ENCODE measurements at regions not wholly inside any gene's neighbourhood (a gene's known extent, or its start where the extent isn't known, plus 50 kb on each side); places are given as distances from the start of the nearest gene placed in this dataset.

- Histone ChIP-seq H3K4me1 (ENCODE audit: insufficient read depth, low read length) (no peaks in the 10 kb centered on the region), H3K9me3 (ENCODE audit: low read length) (no peaks in the 10 kb centered on the region), H3K36me3 (ENCODE audit: insufficient read depth, low read length) (no peaks in the 10 kb centered on the region), H3K27ac (ENCODE audit: low read depth, low read length) (no peak overlapping the region), H3K4me3 (ENCODE audit: low read length) (no peak overlapping the region), H3K27me3 (ENCODE audit: insufficient read depth, low read length, poor library complexity, severe bottlenecking) (no peaks in the 10 kb centered on the region)
- H3K4me3 Mint-ChIP-seq, result no peak overlapping the region
- no peak overlapping the region for H3K27ac Mint-ChIP-seq
- no peaks in the 10 kb centered on the region for H3K4me1 Mint-ChIP-seq
- H3K9me3 Mint-ChIP-seq, result no peaks in the 10 kb centered on the region
- peaks cover 2 to 9% of the 10 kb centered on the region in 2 donors for H3K27me3 Mint-ChIP-seq
- ChIA-PET CTCF (no interaction called here), POLR2A (no interaction called here)
- no peaks in the 10 kb centered on the region for H3K36me3 Mint-ChIP-seq
- DNase-seq, result no peak
Measured at GRCh38 chr13:39232401-39232980, 194.2 kb downstream of the NHLRC3 start.

GRCh38 chr13:39232999-39233398, 194.7 kb downstream of the NHLRC3 start:
- Mint-ChIP-seq H3K27ac (no peak overlapping the region), H3K4me1 (no peaks in the 10 kb centered on the region), H3K4me3 (no peak overlapping the region), H3K9me3 (peaks cover 0 to 2% (median 0%) of the 10 kb centered on the region in 5 donors), H3K27me3 (peaks cover 2 to 9% of the 10 kb centered on the region in 2 donors), H3K36me3 (no peaks in the 10 kb centered on the region)
- Histone ChIP-seq H3K27ac (ENCODE audit: low read depth, low read length) (no peak overlapping the region), H3K36me3 (ENCODE audit: insufficient read depth, low read length) (no peaks in the 10 kb centered on the region), H3K9me3 (ENCODE audit: low read length) (no peaks in the 10 kb centered on the region), H3K4me3 (ENCODE audit: low read length) (no peak overlapping the region), H3K4me1 (ENCODE audit: insufficient read depth, low read length) (no peaks in the 10 kb centered on the region), H3K27me3 (ENCODE audit: insufficient read depth, low read length, poor library complexity, severe bottlenecking) (no peaks in the 10 kb centered on the region)
- ChIA-PET CTCF (no interaction called here), POLR2A (no interaction called here)
- DNase-seq, result no peak

- peaks cover 0 to 4% (median 0%) of the 10 kb centered on the region in 5 donors for H3K9me3 Mint-ChIP-seq
- H3K9me3 ChIP-seq (ENCODE audit: low read length), result no peaks in the 10 kb centered on the region
- no peak for DNase-seq
- ChIA-PET CTCF (no interaction called here), POLR2A (no interaction called here)
- no peak overlapping the region for H3K27ac ChIP-seq (ENCODE audit: low read depth, low read length)
- no peak overlapping the region for H3K4me3 ChIP-seq (ENCODE audit: low read length)
- no peaks in the 10 kb centered on the region for H3K36me3 ChIP-seq (ENCODE audit: insufficient read depth, low read length)
- H3K27ac Mint-ChIP-seq, result no peak overlapping the region
- peaks cover 2 to 9% of the 10 kb centered on the region in 2 donors for H3K27me3 Mint-ChIP-seq
- H3K4me1 ChIP-seq (ENCODE audit: insufficient read depth, low read length), result no peaks in the 10 kb centered on the region
- H3K4me1 Mint-ChIP-seq, result no peaks in the 10 kb centered on the region
- no peaks in the 10 kb centered on the region for H3K36me3 Mint-ChIP-seq
- H3K4me3 Mint-ChIP-seq, result no peak overlapping the region
- no peaks in the 10 kb centered on the region for H3K27me3 ChIP-seq (ENCODE audit: insufficient read depth, low read length, poor library complexity, severe bottlenecking)
Measured at GRCh38 chr13:39233519-39233918, 195.3 kb downstream of the NHLRC3 start.

GRCh38 chr13:39244561-39245230, 206.4 kb downstream of the NHLRC3 start:
- peaks cover 0 to 8% of the 10 kb centered on the region in 2 donors for H3K27me3 Mint-ChIP-seq
- peak overlapping the region in 1 of 8 donors; percentile 35 for H3K27ac Mint-ChIP-seq
- H3K36me3 Mint-ChIP-seq, result no peaks in the 10 kb centered on the region
- Histone ChIP-seq H3K4me1 (ENCODE audit: insufficient read depth, low read length) (no peaks in the 10 kb centered on the region), H3K36me3 (ENCODE audit: insufficient read depth, low read length) (no peaks in the 10 kb centered on the region), H3K4me3 (ENCODE audit: low read length) (no peak overlapping the region), H3K27me3 (ENCODE audit: insufficient read depth, low read length, poor library complexity, severe bottlenecking) (no peaks in the 10 kb centered on the region), H3K9me3 (ENCODE audit: low read length) (no peaks in the 10 kb centered on the region), H3K27ac (ENCODE audit: low read depth, low read length) (no peak overlapping the region)
- H3K4me3 Mint-ChIP-seq, result no peak overlapping the region
- CTCF ChIA-PET, result no interaction called here
- H3K9me3 Mint-ChIP-seq, result peaks cover 0 to 6% (median 0%) of the 10 kb centered on the region in 5 donors
- POLR2A ChIA-PET, result no interaction called here
- H3K4me1 Mint-ChIP-seq, result peaks cover 0 to 14% (median 0%) of the 10 kb centered on the region in 3 donors
- no peak for DNase-seq

GRCh38 chr13:39245688-39246087, 207.4 kb downstream of the NHLRC3 start:
- ChIA-PET CTCF (no interaction called here), POLR2A (no interaction called here)
- DNase-seq, result no peak
- Mint-ChIP-seq H3K36me3 (no peaks in the 10 kb centered on the region), H3K27me3 (peaks cover 0 to 8% of the 10 kb centered on the region in 2 donors), H3K27ac (no peak overlapping the region), H3K9me3 (peaks cover 0 to 6% (median 0%) of the 10 kb centered on the region in 5 donors), H3K4me1 (peaks cover 0 to 14% (median 0%) of the 10 kb centered on the region in 3 donors), H3K4me3 (no peak overlapping the region)
- Histone ChIP-seq H3K27me3 (ENCODE audit: insufficient read depth, low read length, poor library complexity, severe bottlenecking) (no peaks in the 10 kb centered on the region), H3K27ac (ENCODE audit: low read depth, low read length) (no peak overlapping the region), H3K4me1 (ENCODE audit: insufficient read depth, low read length) (no peaks in the 10 kb centered on the region), H3K36me3 (ENCODE audit: insufficient read depth, low read length) (no peaks in the 10 kb centered on the region), H3K4me3 (ENCODE audit: low read length) (no peak overlapping the region), H3K9me3 (ENCODE audit: low read length) (no peaks in the 10 kb centered on the region)

- DNase-seq, result no peak
- H3K36me3 ChIP-seq (ENCODE audit: insufficient read depth, low read length), result no peaks in the 10 kb centered on the region
Measured at GRCh38 chr13:39249982-39250381, 211.7 kb downstream of the NHLRC3 start.

GRCh38 chr13:39250440-39250839, 212.2 kb downstream of the NHLRC3 start:
- H3K4me1 ChIP-seq (ENCODE audit: insufficient read depth, low read length), result no peaks in the 10 kb centered on the region
- H3K27me3 ChIP-seq (ENCODE audit: insufficient read depth, low read length, poor library complexity, severe bottlenecking), result no peaks in the 10 kb centered on the region
- H3K9me3 Mint-ChIP-seq, result peaks cover 0 to 2% (median 0%) of the 10 kb centered on the region in 5 donors
- POLR2A ChIA-PET, result no interaction called here
- H3K4me3 Mint-ChIP-seq, result no peak overlapping the region
- no peaks in the 10 kb centered on the region for H3K36me3 ChIP-seq (ENCODE audit: insufficient read depth, low read length)
- CTCF ChIA-PET, result no interaction called here
- no peaks in the 10 kb centered on the region for H3K36me3 Mint-ChIP-seq
- H3K4me3 ChIP-seq (ENCODE audit: low read length), result no peak overlapping the region
- peaks cover 0 to 3% of the 10 kb centered on the region in 2 donors for H3K27me3 Mint-ChIP-seq
- H3K4me1 Mint-ChIP-seq, result no peaks in the 10 kb centered on the region
- H3K27ac ChIP-seq (ENCODE audit: low read depth, low read length), result no peak overlapping the region
- H3K27ac Mint-ChIP-seq, result no peak overlapping the region
- no peaks in the 10 kb centered on the region for H3K9me3 ChIP-seq (ENCODE audit: low read length)
- DNase-seq, result no peak

More at GRCh38 chr13:39249982-39250381, 211.7 kb downstream of the NHLRC3 start:
- peaks cover 0 to 1% (median 0%) of the 10 kb centered on the region in 3 donors for H3K4me1 Mint-ChIP-seq
- H3K4me1 ChIP-seq (ENCODE audit: insufficient read depth, low read length), result no peaks in the 10 kb centered on the region
- no peak overlapping the region for H3K4me3 ChIP-seq (ENCODE audit: low read length)
- CTCF ChIA-PET, result no interaction called here
- H3K27me3 ChIP-seq (ENCODE audit: insufficient read depth, low read length, poor library complexity, severe bottlenecking), result no peaks in the 10 kb centered on the region
- H3K36me3 Mint-ChIP-seq, result no peaks in the 10 kb centered on the region
- no peak overlapping the region for H3K27ac Mint-ChIP-seq
- H3K27ac ChIP-seq (ENCODE audit: low read depth, low read length), result no peak overlapping the region
- no peak overlapping the region for H3K4me3 Mint-ChIP-seq
- POLR2A ChIA-PET, result no interaction called here
- H3K9me3 Mint-ChIP-seq, result peaks cover 0 to 4% (median 0%) of the 10 kb centered on the region in 5 donors
- no peaks in the 10 kb centered on the region for H3K9me3 ChIP-seq (ENCODE audit: low read length)
- peaks cover 0 to 3% of the 10 kb centered on the region in 2 donors for H3K27me3 Mint-ChIP-seq

GRCh38 chr13:39251340-39251739, 213.1 kb downstream of the NHLRC3 start:
- DNase-seq, result no peak
- Histone ChIP-seq H3K27ac (ENCODE audit: low read depth, low read length) (no peak overlapping the region), H3K9me3 (ENCODE audit: low read length) (no peaks in the 10 kb centered on the region), H3K4me3 (ENCODE audit: low read length) (no peak overlapping the region), H3K27me3 (ENCODE audit: insufficient read depth, low read length, poor library complexity, severe bottlenecking) (no peaks in the 10 kb centered on the region), H3K36me3 (ENCODE audit: insufficient read depth, low read length) (no peaks in the 10 kb centered on the region), H3K4me1 (ENCODE audit: insufficient read depth, low read length) (no peaks in the 10 kb centered on the region)
- Mint-ChIP-seq H3K27ac (no peak overlapping the region), H3K4me1 (no peaks in the 10 kb centered on the region), H3K27me3 (peaks cover 0 to 3% of the 10 kb centered on the region in 2 donors), H3K36me3 (no peaks in the 10 kb centered on the region), H3K4me3 (no peak overlapping the region), H3K9me3 (peaks cover 0 to 2% (median 0%) of the 10 kb centered on the region in 5 donors)
- POLR2A ChIA-PET, result no interaction called here
- CTCF ChIA-PET, result no interaction called here
